ENCODE measurements at regions not wholly inside any gene's neighbourhood (a gene's known extent, or its start where the extent isn't known, plus 50 kb on each side); places are given as distances from the start of the nearest gene placed in this dataset.

DNA sequence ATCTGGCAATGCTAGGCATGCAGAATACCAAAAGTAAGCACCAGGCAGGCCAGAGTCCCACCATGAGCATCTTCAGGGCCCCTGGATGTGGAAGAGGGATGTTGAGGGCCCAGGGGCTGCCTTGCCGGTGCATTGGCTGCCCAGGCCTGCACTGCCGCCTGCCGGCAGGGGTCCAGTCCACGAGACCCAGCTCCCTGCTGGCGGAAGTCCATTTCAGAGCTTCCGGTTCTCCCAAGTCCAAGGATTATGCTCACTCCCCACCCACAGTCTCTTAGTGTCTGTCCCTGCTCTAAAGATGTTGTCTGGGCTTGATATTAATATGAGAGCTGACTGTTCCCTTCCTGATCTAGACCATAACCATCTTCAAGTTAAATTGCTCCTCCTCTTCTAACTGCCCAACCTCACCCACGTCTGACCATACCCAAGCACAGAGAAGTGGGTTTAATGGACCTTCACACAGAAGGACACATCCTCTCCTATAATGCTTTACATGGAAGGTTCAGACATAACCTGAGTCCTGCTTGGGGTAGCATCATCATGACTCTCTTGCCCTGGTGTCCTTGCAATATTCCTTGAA is 117.4 kb downstream of the DAD1 start:
- Histone ChIP-seq H3K79me2 (ENCODE audit: insufficient read depth, low read length) (no peaks in the 10 kb centered on the region), H3K4me3 (replicated peaks in 1 of 3; ENCODE audit: insufficient read depth in 1 of 3, low read depth in 2 of 3, low read length in 3 of 3) (no peak overlapping the region), H3K4me1 (ENCODE audit: insufficient read depth, low read length) (no peaks in the 10 kb centered on the region), H3K9me3 (ENCODE audit: low read length) (no peaks in the 10 kb centered on the region), H3K27ac (ENCODE audit: extremely low read length, insufficient read depth, low read length) (no peak overlapping the region), H3K36me3 (replicated peaks in 1 of 2; ENCODE audit: control insufficient read depth in 1 of 2, insufficient read depth in 2 of 2, low read length in 2 of 2) (no peaks in the 10 kb centered on the region), H2AFZ (ENCODE audit: low read length) (no peak overlapping the region), H3K27me3 (ENCODE audit: control insufficient read depth in 1 of 2, insufficient read depth in 2 of 2, low read length in 2 of 2) (peaks cover 0 to 12% of the 10 kb centered on the region in 2 experiments; a peak in 2 of 5 replicates), H3K4me2 (ENCODE audit: low read depth, low read length) (no peak overlapping the region), H4K20me1 (ENCODE audit: insufficient read depth, low read length) (no peaks in the 10 kb centered on the region), H3K9ac (ENCODE audit: insufficient read depth, low read depth, low read length) (no peak overlapping the region)
- intact Hi-C loops (cut with micrococcal nuclease; ENCODE audit: unreplicated experiment), result loop anchor here (2.0 kb wide), 1 partner anchor 157 kb away; no protein-coding TSS in a partner anchor
- ATAC-seq, result peak; percentile 88
- DNase-seq (ENCODE audit: low spot score), result peak; percentile 55
- no TSS peak for BruUV-seq (replicated peaks)
- 5% methylated on average over 7 of the region's 7 CpGs for WGBS (ENCODE audit: low lambda C conversion rate)
- ChIA-PET CTCF (ENCODE audit: low intra/inter-chr PET ratio, low total read pairs) (interaction anchor here (0.8 to 2.3 kb wide), 2 partner anchors 84 to 158 kb away, joined by 3 to 32 read pairs; no protein-coding TSS in a partner anchor), POLR2A (no interaction called here)
- in situ Hi-C loops (cut with HindIII; ENCODE audit: extremely low pct_ligation_motif_present, low pct_unique_long_range_greater_than_20kb), result loop anchor here (5.0 kb wide), 1 partner anchor 79 kb away; no protein-coding TSS in a partner anchor
- peak; percentile 18 for FAIRE-seq
- TF ChIP-seq ZNF251 (CRISPR knock-in tag; IDR thresholded peaks at IDR 0.05) (no peak), PITX1 (CRISPR knock-in tag; IDR thresholded peaks at IDR 0.05) (0 out of 2 replicates have a peak, but pooled peaks have one; percentile 50), CBX1 (IDR thresholded peaks at IDR 0.05; ENCODE audit: low read depth) (peak; percentile 89), MYC (CRISPR knock-in tag; IDR thresholded peaks at IDR 0.05; ENCODE audit: borderline replicate concordance) (peak; percentile 42; the same call in 1 of the 2 replicates), MIER2 (CRISPR knock-in tag; IDR thresholded peaks at IDR 0.05) (0 out of 2 replicates have a peak, but pooled peaks have one; percentile 31), SRF (IDR thresholded peaks at IDR 0.05; ENCODE audit: low read depth, low read length) (peak; percentile 63; the same call in 1 of the 2 replicates), SALL1 (CRISPR knock-in tag; IDR thresholded peaks at IDR 0.05) (0 out of 2 replicates have a peak, but pooled peaks have one; percentile 23), MEIS2 (CRISPR knock-in tag; IDR thresholded peaks at IDR 0.05) (peak; percentile 42; the same call in 1 of the 2 replicates)
- TF ChIP-seq, protein P1, sequence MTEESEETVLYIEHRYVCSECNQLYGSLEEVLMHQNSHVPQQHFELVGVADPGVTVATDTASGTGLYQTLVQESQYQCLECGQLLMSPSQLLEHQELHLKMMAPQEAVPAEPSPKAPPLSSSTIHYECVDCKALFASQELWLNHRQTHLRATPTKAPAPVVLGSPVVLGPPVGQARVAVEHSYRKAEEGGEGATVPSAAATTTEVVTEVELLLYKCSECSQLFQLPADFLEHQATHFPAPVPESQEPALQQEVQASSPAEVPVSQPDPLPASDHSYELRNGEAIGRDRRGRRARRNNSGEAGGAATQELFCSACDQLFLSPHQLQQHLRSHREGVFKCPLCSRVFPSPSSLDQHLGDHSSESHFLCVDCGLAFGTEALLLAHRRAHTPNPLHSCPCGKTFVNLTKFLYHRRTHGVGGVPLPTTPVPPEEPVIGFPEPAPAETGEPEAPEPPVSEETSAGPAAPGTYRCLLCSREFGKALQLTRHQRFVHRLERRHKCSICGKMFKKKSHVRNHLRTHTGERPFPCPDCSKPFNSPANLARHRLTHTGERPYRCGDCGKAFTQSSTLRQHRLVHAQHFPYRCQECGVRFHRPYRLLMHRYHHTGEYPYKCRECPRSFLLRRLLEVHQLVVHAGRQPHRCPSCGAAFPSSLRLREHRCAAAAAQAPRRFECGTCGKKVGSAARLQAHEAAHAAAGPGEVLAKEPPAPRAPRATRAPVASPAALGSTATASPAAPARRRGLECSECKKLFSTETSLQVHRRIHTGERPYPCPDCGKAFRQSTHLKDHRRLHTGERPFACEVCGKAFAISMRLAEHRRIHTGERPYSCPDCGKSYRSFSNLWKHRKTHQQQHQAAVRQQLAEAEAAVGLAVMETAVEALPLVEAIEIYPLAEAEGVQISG (CRISPR knock-in tag; IDR thresholded peaks at IDR 0.05), result peak; percentile 64
- TF ChIP-seq, protein P2, sequence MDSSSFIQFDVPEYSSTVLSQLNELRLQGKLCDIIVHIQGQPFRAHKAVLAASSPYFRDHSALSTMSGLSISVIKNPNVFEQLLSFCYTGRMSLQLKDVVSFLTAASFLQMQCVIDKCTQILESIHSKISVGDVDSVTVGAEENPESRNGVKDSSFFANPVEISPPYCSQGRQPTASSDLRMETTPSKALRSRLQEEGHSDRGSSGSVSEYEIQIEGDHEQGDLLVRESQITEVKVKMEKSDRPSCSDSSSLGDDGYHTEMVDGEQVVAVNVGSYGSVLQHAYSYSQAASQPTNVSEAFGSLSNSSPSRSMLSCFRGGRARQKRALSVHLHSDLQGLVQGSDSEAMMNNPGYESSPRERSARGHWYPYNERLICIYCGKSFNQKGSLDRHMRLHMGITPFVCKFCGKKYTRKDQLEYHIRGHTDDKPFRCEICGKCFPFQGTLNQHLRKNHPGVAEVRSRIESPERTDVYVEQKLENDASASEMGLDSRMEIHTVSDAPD (CRISPR knock-in tag; IDR thresholded peaks at IDR 0.05), result no peak
- TF ChIP-seq, protein P3, sequence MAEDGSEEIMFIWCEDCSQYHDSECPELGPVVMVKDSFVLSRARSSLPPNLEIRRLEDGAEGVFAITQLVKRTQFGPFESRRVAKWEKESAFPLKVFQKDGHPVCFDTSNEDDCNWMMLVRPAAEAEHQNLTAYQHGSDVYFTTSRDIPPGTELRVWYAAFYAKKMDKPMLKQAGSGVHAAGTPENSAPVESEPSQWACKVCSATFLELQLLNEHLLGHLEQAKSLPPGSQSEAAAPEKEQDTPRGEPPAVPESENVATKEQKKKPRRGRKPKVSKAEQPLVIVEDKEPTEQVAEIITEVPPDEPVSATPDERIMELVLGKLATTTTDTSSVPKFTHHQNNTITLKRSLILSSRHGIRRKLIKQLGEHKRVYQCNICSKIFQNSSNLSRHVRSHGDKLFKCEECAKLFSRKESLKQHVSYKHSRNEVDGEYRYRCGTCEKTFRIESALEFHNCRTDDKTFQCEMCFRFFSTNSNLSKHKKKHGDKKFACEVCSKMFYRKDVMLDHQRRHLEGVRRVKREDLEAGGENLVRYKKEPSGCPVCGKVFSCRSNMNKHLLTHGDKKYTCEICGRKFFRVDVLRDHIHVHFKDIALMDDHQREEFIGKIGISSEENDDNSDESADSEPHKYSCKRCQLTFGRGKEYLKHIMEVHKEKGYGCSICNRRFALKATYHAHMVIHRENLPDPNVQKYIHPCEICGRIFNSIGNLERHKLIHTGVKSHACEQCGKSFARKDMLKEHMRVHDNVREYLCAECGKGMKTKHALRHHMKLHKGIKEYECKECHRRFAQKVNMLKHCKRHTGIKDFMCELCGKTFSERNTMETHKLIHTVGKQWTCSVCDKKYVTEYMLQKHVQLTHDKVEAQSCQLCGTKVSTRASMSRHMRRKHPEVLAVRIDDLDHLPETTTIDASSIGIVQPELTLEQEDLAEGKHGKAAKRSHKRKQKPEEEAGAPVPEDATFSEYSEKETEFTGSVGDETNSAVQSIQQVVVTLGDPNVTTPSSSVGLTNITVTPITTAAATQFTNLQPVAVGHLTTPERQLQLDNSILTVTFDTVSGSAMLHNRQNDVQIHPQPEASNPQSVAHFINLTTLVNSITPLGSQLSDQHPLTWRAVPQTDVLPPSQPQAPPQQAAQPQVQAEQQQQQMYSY (CRISPR knock-in tag; IDR thresholded peaks at IDR 0.05), result peak; percentile 99
- TF ChIP-seq, protein P4, sequence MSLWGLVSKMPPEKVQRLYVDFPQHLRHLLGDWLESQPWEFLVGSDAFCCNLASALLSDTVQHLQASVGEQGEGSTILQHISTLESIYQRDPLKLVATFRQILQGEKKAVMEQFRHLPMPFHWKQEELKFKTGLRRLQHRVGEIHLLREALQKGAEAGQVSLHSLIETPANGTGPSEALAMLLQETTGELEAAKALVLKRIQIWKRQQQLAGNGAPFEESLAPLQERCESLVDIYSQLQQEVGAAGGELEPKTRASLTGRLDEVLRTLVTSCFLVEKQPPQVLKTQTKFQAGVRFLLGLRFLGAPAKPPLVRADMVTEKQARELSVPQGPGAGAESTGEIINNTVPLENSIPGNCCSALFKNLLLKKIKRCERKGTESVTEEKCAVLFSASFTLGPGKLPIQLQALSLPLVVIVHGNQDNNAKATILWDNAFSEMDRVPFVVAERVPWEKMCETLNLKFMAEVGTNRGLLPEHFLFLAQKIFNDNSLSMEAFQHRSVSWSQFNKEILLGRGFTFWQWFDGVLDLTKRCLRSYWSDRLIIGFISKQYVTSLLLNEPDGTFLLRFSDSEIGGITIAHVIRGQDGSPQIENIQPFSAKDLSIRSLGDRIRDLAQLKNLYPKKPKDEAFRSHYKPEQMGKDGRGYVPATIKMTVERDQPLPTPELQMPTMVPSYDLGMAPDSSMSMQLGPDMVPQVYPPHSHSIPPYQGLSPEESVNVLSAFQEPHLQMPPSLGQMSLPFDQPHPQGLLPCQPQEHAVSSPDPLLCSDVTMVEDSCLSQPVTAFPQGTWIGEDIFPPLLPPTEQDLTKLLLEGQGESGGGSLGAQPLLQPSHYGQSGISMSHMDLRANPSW (CRISPR knock-in tag; IDR thresholded peaks at IDR 0.05; ENCODE audit: borderline replicate concordance), result no peak

Data from HepG2 (cell line).